ENCODE measurements at regions not wholly inside any gene's neighbourhood (a gene's known extent, or its start where the extent isn't known, plus 50 kb on each side); places are given as distances from the start of the nearest gene placed in this dataset.

DNA sequence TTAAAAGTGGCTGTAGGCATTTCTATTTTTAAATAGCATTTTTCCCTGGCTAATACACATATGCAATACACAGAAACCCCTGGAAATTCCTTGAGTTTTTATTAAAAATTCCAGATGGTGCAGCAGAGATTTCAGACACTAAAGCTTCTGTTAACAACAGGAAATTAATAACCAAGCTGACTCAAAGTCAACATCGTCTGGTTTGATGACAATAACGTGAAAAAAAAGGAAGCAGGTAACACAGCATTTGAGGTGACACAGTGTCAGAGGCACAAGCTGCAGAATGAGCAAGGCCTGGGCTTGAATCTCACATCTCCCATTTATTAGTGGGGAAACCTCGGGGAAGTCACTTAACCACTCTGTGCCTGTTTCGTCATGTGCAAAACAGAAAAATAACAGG is 64.6 kb upstream of the GJB5 start:
- H3K9me3 ChIP-seq (ENCODE audit: control extremely low read depth in 1 of 3, control insufficient read depth in 2 of 3, insufficient read depth in 1 of 3, low read length in 2 of 3) = peaks cover 0 to 4% (median 2%) of the 10 kb centered on the region in 3 donors
- no peaks in the 10 kb centered on the region for H3K79me2 ChIP-seq (ENCODE audit: control insufficient read depth, insufficient read depth, low read length)
- no peaks in the 10 kb centered on the region for H3K4me1 Mint-ChIP-seq
- ATAC-seq (ENCODE audit: low read depth) (no peak), DNase-seq (no peak)
- no peaks in the 10 kb centered on the region for H4K20me1 ChIP-seq (ENCODE audit: control insufficient read depth, insufficient read depth, low read length, poor library complexity, severe bottlenecking)
- H3K9me3 Mint-ChIP-seq (ENCODE audit: insufficient read depth) = no peaks in the 10 kb centered on the region
- no peak overlapping the region for H3K4me3 ChIP-seq (ENCODE audit: control extremely low read depth in 1 of 5, extremely low read depth in 1 of 5, insufficient read depth in 1 of 5, low read depth in 2 of 5, low read length in 4 of 5)
- H3K9ac ChIP-seq (ENCODE audit: low read length) = no peak overlapping the region
- TF ChIP-seq CTCF (IDR thresholded peaks at IDR 0.05) (no peak), EZH2 (IDR thresholded peaks at IDR 0.05; ENCODE audit: borderline replicate concordance, insufficient read depth, low read depth, low read length, poor library complexity, severe bottlenecking) (no peak)
- no peaks in the 10 kb centered on the region for H3K36me3 ChIP-seq (replicated peaks in 1 of 2; ENCODE audit: control extremely low read depth in 1 of 2, control insufficient read depth in 1 of 2, extremely low read depth in 1 of 2, insufficient read depth in 2 of 2, low read length in 1 of 2)
- ChIA-PET CTCF (no interaction called here), POLR2A (no interaction called here)
- peaks cover 0 to 12% (median 2%) of the 10 kb centered on the region in 4 experiments for H3K27me3 ChIP-seq (replicated peaks in 1 of 4; ENCODE audit: control extremely low read depth in 1 of 4, control insufficient read depth in 3 of 4, insufficient read depth in 4 of 4, low read length in 3 of 4)
- H3K4me2 ChIP-seq (replicated peaks; ENCODE audit: low read depth, low read length, poor library complexity, severe bottlenecking) = no peak overlapping the region
- H2AFZ ChIP-seq (ENCODE audit: insufficient read depth, low read depth, low read length, poor library complexity, severe bottlenecking) = no peak overlapping the region
- no peak overlapping the region for H3K27ac ChIP-seq (ENCODE audit: low read length in 2 of 2)
- WGBS (ENCODE audit: insufficient coverage) = 43% methylated on average over 2 of the region's 4 CpGs
- H3K27ac Mint-ChIP-seq = no peak overlapping the region
- H3K4me3 Mint-ChIP-seq = no peak overlapping the region
- intact Hi-C loops (cut with micrococcal nuclease) = no loop called here
- H3K27me3 Mint-ChIP-seq = peaks cover 26% of the 10 kb centered on the region
- H3K4me1 ChIP-seq (ENCODE audit: control insufficient read depth in 2 of 2, insufficient read depth in 2 of 2, low read length in 2 of 2) = no peaks in the 10 kb centered on the region

- POLR2A ChIA-PET = no interaction called here
- no peak for TF ChIP-seq EZH2 (IDR thresholded peaks at IDR 0.05; ENCODE audit: borderline replicate concordance, insufficient read depth, low read depth, low read length, poor library complexity, severe bottlenecking)
- TF ChIP-seq CTCF (IDR thresholded peaks at IDR 0.05) = no peak
- no peak overlapping the region for H3K4me2 ChIP-seq (replicated peaks; ENCODE audit: low read depth, low read length, poor library complexity, severe bottlenecking)
- H3K27me3 ChIP-seq (replicated peaks in 1 of 4; ENCODE audit: control extremely low read depth in 1 of 4, control insufficient read depth in 3 of 4, insufficient read depth in 4 of 4, low read length in 3 of 4) = peaks cover 0 to 8% (median 2%) of the 10 kb centered on the region in 4 experiments
- intact Hi-C loops (cut with micrococcal nuclease) = no loop called here
- H3K9ac ChIP-seq (ENCODE audit: low read length) = no peak overlapping the region
- Mint-ChIP-seq H3K27ac (no peak overlapping the region), H3K9me3 (ENCODE audit: insufficient read depth) (no peaks in the 10 kb centered on the region), H3K4me1 (no peaks in the 10 kb centered on the region), H3K27me3 (peaks cover 23% of the 10 kb centered on the region), H3K4me3 (no peak overlapping the region)
- H3K9me3 ChIP-seq (ENCODE audit: control extremely low read depth in 1 of 3, control insufficient read depth in 2 of 3, insufficient read depth in 1 of 3, low read length in 2 of 3) = peaks cover 0 to 4% (median 0%) of the 10 kb centered on the region in 3 donors
- H3K4me3 ChIP-seq (ENCODE audit: control extremely low read depth in 1 of 5, extremely low read depth in 1 of 5, insufficient read depth in 1 of 5, low read depth in 2 of 5, low read length in 4 of 5) = no peak overlapping the region
- no peak overlapping the region for H3K27ac ChIP-seq (ENCODE audit: low read length in 2 of 2)
- ATAC-seq (ENCODE audit: low read depth) (no peak), DNase-seq (no peak)
- H3K4me1 ChIP-seq (ENCODE audit: control insufficient read depth in 2 of 2, insufficient read depth in 2 of 2, low read length in 2 of 2) = no peaks in the 10 kb centered on the region
- 93% methylated on average over 2 of the region's 2 CpGs for WGBS (ENCODE audit: insufficient coverage)
- H4K20me1 ChIP-seq (ENCODE audit: control insufficient read depth, insufficient read depth, low read length, poor library complexity, severe bottlenecking) = no peaks in the 10 kb centered on the region
- no peak overlapping the region for H2AFZ ChIP-seq (ENCODE audit: insufficient read depth, low read depth, low read length, poor library complexity, severe bottlenecking)
- H3K36me3 ChIP-seq (replicated peaks in 1 of 2; ENCODE audit: control extremely low read depth in 1 of 2, control insufficient read depth in 1 of 2, extremely low read depth in 1 of 2, insufficient read depth in 2 of 2, low read length in 1 of 2) = no peaks in the 10 kb centered on the region
- no peaks in the 10 kb centered on the region for H3K79me2 ChIP-seq (ENCODE audit: control insufficient read depth, insufficient read depth, low read length)
- CTCF ChIA-PET = no interaction called here
These were observed 61.8 kb upstream of the GJB5 start for GRCh38 chr1:34693081-34693480.

All from B cell (primary cell).